HG03066 (cell line): ENCODE measurements at regions not wholly inside any gene's neighbourhood (a gene's known extent, or its start where the extent isn't known, plus 50 kb on each side); places are given as distances from the start of the nearest gene placed in this dataset.

Source experiments
- ATAC-seq: cut with Tn5 transposase; IDR thresholded peaks from one replicate; pipeline ENCODE4 v1.9.1; 2021; ENCODE audit warnings: low read depth; ENCODE audit not compliant: unreplicated experiment

DNA sequence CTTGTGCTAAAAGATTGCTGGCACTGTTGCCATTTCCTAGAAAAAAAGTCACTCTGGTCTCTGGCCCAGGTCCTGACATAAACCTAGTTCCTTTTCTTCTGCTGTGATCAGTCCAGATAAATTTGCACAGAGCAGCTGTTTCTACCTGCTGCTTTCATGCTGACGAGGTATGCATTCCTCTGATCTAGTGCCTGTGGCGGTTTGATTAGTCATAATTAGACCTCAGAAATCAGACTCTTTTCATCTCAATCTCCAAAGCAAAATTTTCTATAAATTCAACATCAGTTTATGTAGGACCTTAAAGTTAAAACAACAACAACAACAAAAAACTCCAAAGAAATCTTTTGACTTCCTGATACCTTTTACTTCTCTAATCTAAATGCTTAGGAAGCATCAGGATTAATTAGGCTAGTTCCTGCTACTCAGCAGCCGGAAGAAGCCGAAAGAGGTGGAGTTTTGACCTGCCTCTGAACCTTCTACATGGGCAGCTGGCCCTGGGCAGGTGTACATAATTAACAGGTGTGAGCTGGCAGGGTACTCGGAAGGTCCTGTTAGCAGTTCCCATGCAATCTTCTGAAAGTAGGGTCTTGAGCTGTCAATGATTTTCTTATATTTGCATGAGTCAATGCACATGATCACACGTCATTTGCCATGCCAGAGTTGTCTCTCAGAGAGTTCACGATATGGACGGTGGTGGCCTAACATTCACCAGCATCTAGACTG is 83.3 kb upstream of the CCDC112 start:
- ATAC-seq, result no peak

DNA sequence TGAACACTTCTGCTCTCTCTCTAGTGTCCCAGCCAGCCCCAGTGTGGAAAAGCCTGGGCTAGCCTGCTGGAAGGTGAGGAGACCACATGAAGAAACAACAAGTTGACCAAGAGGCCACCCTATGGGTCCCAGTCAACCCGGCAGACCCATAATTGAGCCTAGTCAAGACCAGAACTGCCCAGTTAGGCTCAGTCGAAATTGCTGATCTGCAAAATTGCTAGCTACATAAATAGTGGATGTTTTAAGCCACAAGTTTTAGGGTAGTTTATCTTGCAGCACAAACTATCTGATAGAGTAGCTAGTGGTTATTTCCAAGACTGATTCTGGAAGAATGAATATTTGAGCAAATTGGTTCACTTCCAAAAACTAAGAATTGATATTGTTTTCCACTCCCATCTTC is 82.3 kb upstream of the CCDC112 start:
- ATAC-seq, result no peak

DNA sequence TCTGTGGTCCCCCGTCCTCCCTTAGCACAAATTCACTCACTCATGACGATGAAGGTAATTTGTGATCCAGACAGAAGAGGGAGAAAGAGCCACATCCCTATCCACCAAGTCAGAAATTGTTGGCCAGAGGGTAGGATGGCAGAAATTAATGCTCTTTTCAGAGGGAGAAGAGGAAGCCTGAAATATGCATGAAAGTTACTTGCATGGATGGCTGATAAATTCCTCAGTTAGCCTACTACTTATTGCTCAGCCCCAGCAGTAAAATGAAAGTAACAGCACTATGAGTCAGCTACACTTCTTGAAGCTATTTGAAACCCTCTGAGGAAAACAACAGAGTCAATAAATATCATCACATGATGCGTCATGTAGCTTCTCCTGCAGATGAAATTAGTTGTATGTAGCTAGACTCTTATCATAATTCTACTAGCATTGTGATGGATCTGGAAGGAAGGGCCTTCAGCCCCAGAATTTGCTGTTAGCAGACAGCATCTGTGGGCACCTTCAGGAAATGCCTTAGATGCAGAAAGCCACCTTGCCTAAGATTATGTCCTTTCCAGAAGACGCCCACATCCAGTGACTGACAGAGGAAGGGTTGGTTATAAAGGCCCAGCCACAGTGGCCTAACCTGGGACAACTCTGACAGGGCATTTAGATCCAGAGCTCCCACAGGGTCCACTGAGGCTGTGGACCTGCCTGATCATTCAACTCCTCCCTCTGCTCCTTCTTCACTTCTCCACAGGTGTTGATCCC is 81.2 kb upstream of the CCDC112 start:
- peak; percentile 51 for ATAC-seq

DNA sequence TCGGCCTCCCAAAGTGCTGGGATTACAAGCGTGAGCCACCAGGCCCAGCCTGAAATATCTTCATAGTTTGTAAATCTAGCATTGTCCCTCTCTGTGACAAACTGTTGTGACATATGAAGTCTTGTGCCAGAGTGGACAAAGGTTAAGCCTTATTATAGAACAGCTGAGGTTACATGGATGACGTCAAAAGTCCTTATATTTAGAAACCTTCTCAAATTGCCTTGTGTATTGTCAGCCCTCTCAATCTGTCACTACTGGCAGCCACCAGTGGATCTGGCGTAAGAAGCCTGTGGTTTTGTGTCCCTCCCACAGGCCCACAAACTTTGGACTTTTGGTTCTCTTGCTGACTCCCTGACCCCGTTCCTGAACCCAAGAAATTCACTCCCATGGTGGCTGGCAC is 79.4 kb upstream of the CCDC112 start:
- no peak for ATAC-seq

DNA sequence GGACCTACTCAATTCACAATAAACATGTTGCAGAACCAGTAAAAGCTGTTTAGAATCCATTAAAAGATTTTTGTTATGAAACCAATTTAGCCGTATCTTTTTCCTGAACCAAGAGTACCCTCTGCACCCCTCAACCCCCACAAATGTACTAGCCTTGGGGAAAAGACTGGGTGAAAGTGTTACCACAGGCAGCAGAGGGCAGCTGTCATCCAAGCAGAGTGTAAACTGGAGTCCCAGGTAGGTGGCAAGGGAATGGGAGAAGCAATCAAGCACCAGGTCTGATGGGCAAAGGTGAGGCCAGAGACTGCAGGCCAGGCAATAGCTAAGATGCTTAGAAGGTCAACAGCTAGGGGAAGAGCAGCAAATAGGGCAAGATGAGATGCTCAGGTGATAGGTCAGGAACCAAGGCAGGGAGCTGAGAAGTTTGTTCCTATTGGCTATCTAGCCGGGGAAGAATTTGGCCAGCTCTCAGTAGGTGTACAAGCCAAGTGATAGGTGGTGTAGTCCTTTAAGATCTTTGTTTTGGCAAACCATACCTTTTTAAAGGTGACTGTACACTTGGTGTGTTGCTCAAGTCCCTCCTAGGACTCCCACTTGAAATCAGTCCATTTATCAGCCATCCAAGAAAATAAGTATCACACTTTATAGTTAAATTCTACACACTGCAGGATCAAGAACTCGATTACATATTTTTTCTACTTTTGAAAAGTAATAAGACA is 77.8 kb upstream of the CCDC112 start:
- no peak for ATAC-seq

DNA sequence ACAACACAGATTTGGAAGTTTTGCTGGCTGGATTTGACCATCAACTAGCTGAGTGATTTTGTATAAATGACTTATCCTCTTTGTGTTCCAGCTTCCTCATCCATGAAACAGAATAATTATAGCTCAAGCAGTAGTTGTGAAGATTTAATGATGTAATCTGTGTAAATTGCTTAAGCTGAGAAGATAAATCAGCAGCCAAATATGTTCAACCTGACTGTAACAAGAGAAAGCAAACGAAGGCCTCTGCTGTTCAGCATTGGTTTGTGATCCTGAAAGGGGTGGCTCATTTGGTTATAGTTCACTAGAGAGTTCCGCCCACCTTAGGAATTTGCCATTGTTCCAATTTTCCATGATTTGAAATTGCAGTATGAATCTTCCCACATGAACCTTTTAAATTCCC is 75.7 kb upstream of the CCDC112 start:
- no peak for ATAC-seq

DNA sequence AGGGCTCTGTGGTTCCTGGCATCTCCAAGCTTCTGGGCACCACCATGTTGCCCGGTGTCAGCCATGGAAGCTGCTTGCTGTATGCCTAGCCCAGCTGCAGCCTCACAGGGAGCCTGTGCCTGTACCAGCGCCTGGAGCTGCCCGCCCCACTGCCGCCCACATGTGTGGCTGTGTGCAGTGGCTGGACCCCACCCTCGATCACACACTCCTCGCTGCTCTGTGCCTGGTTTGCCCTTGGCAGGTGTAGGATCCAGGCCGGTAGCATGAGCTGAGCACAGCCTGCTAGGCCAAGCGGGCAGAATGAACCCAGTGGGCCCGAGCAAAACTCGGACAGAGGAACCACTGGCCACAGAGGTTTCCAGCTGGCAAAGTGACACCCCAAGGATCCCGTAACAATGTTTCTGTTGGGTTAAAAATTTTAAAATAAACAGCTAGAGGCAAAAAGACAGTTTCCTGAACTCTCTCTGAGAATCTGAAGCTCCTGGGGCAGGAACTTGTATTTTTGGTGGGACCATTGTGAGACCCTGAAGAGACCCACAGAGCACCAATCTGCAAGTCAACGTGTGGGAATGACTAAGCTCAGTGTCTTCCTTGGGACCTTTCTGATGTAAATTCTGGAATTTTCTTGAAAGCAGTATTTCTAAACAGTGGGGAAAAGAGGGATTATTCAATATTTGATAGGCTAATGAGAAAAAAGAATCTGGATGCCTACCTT is 73.1 kb upstream of the CCDC112 start:
- no peak for ATAC-seq

DNA sequence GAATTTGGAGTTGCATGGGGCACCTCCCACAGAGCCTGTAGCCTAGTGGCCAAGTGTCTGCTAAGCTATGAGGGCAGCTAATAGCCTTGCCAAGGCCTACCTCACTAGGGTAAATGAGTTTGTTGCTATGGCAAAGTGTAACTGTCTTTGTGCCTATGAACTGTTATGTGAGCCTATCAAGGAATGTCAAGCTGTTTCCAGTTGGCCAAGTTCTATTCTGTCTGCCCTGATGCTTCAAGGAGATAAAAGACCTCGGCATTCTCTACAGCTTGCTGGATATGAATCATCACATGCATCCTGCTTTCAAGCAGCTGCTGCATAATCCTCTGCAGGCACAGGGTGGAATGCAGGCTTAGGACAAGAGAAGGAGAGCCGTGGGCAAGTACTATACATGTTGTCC is 69.8 kb upstream of the CCDC112 start:
- ATAC-seq, result no peak

DNA sequence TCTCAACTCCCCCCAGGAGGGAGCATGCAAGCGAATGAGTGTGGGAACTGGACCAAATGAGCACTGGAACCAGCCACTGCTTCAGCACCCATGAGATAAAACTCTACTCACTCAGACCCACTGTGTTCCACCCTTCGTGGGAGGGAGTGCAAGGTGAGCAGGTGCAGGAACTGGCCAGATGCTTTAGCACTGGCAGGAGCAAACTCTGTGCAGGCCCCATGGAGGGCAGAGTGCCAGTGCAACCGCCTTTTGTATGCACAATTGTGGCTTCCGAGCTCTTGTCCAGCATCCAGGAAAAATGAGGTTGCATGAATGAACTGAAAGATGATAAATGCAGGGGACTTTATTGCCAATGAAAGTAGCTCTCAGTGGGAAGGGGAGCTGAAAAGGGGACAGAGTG is 67.4 kb upstream of the CCDC112 start:
- no peak for ATAC-seq

DNA sequence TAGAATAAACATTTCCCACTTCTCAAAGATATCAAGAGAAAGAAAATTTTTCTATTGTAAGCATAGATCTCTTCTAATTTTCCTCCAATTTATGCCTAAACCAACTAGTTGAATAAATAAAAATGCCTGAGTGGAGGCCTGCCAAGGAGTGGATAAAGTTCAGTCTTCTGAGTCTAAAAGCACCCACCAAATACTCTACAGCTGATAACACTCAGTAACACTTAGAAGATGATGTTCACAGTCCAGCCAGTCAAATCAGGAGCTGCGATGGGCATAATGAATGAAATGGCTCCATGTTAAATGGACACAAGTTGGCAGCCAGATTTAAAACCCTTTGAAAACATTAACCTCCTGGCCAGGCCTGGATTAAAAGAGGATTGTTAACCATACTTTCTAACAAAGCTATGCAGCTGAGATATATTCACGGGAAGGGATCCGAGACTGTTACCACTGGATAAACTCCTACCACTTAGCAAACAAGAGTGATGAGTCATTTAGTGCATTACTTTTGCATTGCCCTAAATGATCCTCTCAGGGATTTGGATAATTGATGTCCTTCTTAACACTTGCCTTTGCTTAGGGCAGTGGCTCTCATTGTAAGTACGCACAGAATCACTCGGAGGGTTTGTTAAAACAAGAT is 63.7 kb upstream of the CCDC112 start:
- ATAC-seq, result no peak

DNA sequence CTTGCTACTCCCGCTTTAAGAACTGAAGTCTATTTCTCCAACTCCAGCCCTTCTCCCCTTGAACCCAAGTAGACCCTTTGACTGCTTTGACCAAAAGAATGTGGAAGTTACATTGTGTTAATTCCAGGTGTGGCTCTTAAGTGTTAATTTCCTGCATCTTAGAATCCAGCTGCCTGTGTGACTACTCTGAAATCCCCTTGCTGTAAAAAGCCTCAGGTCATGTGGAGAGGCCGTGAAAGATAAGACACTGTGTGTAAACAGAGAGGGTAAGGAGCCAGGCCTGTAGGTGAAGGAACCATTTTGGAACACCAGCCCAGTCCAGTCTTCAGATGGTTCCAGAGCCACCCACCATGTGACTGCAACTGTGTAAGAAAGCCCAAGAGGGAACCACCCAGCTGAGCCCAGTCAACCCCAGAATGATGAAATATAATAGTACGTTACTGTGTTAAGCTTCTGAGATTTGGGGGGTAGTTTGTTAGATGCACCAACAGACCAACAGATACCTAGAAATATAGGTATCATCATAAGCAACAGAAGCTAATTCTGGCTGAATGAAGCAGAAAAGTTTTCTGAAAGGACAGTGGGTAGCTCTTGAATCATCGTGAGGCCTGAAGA is 59.4 kb upstream of the CCDC112 start:
- ATAC-seq, result no peak

DNA sequence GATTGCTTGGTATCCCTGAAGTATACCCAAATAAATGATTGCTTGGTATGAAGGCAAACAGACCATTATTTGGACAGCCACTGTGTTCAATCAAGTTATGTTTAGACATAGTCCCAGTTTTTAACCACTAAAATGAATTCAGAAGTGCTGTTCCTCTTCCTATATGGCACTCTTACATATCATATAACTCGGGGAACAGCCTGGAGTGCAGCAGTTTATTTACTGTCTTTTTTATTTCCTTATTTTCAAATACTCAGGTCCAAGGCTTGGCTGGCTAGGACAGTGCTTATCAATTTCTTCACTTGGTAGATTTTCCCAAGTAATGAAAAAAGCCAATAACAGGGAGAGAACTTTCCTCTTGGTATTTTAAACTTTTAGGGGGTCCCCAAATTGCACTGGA is 58.6 kb upstream of the CCDC112 start:
- ATAC-seq, result no peak

DNA sequence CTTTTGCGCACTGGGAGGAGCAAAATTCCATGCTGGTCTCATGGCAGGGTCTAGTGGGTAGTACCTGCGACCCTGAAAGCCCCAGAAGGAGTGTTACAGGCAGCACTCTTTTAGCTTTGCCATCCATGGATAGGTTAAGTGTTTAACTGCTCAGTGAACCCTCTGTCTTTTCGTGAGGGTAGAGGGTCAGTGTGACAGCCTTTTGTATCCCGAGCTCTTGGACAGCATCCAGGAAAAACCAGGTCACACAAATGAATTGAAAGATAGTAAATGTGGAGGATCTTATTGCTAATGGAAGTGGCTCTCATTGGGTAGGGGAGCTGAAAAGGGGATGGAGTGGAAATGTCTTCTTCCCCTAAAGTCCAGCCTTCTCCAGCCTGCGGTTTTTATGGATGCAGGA is 57.8 kb upstream of the CCDC112 start:
- no peak for ATAC-seq

DNA sequence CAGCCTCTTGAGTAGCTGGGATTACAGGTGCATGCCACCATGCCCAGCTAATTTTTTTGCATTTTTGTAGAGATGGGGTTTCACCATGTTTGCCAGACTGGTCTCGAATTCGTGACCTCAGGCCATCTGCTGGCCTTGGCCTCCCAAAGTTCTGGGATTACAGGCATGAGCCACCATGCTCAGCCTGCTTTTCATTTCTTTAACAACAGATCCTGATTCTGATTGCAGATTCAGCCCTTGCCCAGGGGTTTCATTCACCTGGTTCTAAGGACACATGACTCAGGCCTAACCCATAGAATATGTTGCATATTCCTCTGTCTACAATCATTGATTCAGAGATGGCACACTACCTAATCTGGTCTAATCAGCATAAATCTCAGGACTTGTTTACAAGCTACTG is 56.1 kb upstream of the CCDC112 start:
- ATAC-seq, result no peak

DNA sequence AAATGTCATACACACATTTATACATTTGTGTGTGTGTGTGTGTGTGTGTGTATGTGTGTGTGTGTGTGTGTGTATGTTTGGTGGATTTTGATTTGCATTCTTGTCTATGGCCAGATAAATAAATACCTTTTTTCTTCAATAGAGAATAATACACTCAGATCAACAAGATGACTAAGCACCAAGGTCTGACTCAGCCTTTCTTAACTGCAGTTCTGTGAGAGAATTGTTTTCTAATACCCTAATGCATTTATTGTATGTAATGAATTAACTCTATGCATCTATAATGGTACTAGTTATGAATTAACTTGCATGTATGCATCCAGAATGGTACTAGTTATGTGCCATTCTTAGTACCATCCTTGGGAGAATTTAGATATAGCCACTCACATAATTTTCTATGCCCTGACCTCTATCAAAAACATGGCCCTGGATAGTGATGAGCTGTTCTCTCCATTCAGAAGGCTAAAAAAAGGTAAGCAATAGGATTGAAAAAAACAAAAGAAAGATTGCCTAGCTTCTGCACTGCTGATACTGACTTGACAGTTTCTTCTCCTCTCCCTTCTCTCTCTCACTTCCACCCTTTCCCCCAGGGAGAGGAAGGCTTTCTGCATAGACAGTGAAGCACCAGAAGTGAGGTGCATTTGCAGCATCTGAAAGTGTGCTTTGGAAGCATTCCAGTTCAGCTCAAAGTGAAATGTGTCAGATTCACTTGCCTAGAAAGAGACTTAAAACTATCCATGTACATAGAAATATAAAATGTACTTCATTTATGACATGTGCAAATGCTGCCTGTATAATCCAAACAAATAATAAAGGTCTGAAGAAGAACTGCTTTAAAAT is 55.1 kb upstream of the CCDC112 start:
- ATAC-seq, result no peak

DNA sequence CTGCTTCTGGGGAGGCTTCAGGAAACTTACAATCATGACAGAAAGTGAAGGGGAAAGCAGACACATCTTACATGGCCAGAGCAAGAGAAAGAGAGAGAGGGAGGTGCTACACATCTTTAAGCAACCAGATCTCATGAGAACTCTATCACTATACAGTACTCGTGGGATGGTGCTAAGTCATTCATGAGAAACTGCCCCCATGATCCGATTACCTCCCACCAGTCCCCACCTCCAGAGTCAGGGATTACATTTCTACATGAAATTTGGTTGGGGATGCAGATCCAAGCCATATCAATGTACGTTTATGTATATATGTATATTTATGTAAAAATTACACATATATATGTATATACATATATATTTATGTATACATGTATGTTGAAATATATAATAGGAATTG is 54.4 kb upstream of the CCDC112 start:
- no peak for ATAC-seq

DNA sequence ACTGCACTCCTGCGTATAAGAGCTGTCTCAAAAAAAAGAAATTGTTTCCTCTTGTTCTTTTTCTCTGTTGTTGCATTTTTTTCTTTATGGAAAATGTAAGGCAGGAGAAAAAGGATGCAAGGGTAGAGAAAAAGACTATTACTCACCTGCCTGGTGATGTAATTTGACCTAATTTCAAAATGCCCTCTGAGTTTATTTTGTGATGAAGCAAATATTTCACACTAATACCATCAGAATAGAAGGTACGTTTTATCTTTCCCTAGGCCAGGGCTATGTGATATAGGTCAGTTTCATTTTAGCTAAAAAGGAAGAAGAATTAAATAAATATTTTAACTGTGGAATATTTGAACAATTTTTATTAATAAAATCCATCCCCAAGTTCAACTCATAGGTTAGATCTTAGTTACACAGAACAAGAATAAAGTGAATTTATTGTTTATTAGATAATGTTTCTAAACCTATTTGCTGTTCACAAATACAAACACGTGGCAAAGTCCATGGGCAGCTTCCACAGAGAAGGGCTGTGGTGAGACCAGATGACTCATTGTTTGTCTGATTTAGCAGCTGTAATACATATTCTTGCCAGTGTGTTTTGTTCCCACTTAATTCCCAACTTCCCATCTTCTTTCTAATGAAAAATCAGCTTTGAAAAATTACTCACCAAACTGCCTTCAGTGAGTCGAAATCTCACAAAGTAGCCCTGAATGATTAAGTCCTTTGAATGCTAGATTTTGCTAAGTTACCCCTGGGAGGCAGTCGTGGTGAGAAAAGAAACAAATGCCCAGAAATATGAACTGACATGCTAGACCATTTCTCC is 52.8 kb upstream of the CCDC112 start:
- ATAC-seq, result no peak

DNA sequence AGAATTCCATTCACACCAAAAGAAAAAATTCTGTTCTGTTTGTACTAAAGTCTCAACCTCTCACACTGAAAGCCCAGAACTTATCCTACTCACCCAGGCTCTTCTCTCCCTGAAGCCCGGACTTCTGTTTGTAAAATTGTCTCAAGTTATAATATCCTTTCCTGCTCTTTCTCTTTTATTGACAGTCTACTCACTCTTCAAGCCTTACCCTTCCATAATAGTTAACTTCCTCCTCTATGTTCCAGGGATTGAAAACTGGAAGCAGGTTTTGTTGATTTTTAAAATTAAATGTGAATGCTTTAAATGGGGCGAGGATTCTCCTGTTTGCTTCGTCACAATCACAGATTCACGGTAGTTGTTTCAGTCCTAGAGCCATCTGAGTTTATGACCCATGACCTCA is 51.7 kb upstream of the CCDC112 start:
- no peak for ATAC-seq
